HG03039 (cell line): ENCODE measurements at regions not wholly inside any gene's neighbourhood (a gene's known extent, or its start where the extent isn't known, plus 50 kb on each side); places are given as distances from the start of the nearest gene placed in this dataset.

Experiments used
- ATAC-seq: cut with Tn5 transposase; IDR thresholded peaks from one replicate; pipeline ENCODE4 v1.9.1; 2021; ENCODE audit warnings: mild to moderate bottlenecking, moderate library complexity; ENCODE audit not compliant: unreplicated experiment

DNA sequence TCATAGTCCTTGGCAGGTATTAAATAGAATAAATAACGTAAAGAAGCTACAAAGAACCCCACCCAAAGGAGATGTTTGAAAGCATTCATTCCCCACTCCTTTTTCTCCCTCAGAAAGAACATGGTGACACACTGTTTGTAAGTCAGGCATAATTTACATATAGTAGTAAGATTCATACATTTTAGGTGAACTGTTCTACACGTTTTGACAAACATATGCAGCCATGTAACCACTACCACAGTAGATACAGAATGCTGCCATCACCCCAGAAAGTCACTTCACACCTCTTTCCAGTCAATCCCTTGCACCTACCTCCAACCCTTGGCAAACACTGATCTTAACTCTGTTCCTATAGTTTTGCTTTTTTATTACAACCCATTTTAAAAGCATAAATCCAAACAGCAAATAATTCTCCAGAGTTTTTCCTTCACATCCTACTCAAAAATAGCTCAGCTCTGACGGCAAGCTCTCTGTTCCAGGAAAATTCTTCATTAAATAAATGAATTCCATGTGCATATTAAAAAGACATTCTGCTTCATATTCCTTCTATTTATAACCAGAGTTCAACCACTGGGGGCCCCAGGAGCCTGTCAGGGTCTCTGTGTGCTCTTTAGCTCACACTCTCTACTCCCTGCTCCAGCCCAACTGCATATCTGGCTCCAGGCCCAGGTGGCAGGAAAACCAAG lies 258.8 kb downstream of the PLPP3 start:
- no peak for ATAC-seq

DNA sequence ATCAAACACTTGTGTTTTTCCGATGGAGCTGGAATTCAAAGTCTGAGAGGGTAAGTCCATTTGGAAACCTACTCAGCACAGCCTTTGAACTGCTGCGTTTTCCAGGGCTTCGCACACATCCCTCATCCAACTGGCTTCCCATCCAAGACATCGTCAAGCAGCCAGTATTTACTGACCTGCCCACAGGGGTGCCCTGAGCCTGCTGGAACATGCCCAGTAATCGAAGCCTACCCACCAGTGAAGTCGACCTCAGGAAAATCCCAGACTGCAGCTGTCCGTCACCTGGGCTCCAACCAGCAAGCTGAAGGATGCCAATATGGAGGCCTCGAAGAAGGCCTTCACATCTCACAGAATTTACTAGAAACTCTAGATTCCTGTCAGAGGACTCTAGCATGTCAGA lies 261.6 kb downstream of the PLPP3 start:
- no peak for ATAC-seq

- ATAC-seq = no peak
Measured at GRCh38 chr1:56315293-56315942, 263.9 kb downstream of the PLPP3 start.

GRCh38 chr1:56313560-56313959 lies 265.8 kb downstream of the PLPP3 start:
- ATAC-seq = no peak

GRCh38 chr1:56311766-56312165 lies 267.6 kb downstream of the PLPP3 start:
- no peak for ATAC-seq

DNA sequence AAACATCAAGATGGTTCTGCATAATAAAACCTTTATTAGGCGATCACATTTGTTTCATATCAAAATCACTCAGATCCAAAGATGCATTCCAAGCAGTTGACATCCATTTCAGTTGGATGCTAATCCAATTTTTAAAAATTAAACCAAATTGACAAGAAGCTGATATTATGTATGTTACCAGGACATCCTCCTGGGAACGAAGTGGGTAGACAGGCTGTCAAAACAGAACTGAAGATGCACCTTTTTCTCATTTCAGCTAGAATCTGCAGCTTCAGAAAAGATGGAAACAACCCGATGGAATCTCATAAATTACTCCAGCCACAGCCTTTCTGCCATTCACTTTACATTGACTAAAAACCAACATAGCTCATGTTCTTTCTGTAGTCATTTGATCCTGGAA lies 268.4 kb downstream of the PLPP3 start:
- no peak for ATAC-seq

DNA sequence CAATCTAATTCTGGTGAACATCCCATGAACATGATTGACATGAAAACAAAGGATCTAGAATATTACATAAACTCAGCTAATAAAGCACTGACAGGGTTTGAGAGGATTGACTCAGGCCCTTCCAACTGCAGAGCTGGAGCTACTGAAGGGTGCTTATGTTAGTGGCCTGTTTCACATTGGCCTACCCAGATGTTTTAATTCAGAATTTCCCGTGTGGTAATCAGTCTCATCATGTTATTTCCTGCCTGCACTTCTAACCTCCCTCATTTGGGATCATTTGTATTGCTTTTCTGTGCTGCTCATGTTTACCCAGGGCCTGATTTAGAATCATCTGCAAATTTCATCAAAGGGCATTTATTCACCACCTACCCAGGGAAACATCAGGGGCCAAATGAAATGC lies 270.3 kb downstream of the PLPP3 start:
- ATAC-seq = no peak

- no peak for ATAC-seq
Measured at GRCh38 chr1:56304975-56305374, 274.4 kb downstream of the PLPP3 start.

DNA sequence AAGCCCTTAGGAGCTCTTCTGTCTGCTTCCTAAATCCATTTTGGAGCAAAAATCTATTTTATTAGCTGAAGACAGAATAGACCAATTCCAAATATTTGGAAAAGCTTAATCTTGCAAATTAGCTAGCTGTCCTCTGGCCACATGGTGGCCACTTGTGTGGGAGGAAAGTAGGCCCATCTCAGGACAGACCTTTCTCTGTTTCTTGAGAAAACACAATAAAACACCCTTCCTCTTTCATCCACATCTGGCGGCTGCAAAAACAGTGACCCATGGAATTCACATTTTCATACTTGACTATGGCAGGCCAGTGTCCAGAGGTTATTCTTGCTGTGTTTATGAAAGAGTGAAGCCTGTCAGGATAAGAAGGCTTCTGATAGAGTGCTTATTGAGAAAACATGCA lies 275.6 kb downstream of the PLPP3 start:
- no peak for ATAC-seq

DNA sequence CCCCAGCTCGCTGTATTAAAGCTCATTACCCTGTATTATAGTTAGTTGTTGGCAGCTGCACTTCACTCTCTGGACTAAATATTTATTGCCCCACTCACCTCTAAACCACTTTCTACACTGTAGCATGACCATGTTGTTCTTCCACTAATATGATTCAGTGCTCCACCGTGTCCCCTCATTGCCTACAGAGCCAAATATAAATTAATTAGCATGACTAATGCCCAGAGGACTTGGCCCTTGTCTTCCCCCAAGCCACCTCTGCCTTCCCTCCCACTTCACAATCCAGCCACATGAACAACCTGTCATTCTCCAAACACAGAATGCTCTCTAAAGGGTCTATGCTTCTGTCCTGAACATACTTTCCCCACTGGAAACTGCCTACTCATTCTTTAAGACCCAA lies 276.5 kb downstream of the PLPP3 start:
- ATAC-seq = no peak

DNA sequence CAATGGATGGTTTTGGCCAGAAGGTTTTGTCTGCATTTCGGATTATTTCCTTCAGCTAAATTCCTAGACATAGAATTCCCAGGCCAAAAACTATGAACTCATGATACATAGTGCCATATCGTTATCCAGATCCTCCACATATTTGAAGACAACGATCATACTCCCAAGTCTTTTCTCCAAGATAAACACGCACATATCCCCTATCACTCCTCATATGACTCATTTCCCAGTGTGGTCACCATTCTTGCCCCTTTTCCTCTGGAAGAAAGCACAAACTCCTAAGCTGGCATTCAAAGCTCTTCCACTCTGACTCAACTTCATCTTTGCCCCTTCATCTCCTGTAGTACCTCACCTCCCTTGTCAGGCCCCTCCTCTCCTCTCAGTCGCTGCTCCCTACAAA lies 277.6 kb downstream of the PLPP3 start:
- no peak for ATAC-seq

DNA sequence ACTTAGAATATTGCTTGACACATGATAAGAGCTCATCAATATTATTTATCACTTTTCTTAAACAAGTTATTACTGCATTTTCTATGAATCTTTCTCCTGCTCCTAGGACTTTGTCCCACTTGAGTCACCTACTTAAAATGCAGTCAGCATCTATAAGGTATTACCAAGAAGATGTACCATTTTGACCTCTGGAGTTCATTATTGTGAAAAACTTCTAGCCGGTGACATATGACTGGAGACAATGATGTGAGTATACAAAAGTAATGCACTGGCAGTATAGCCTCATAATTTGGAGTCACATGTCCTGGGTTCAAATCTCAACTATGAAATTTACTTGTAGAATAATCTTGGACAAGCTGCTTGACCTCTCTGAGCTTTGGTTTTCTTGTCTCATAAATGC lies 278.5 kb downstream of the PLPP3 start:
- no peak for ATAC-seq

DNA sequence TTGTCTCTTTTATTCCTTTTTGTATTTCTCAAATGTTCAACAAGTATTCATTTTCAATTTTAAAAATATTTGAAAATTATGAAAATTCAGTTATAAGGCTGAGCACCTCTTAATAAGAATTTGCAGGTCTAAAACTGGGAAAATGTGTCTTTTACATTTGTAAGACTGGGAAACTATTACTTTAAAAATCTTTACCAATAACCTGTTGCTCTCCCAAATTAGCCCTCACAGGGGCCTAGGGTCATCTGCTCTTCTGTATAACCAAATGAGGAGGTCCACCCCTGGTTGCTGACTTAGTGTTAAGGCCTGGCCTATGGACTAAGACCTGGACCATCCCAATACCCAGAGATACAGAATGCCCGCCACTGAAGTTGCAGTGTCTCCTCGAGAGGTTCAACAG lies 280.5 kb downstream of the PLPP3 start:
- ATAC-seq = no peak

- no peak for ATAC-seq
Measured at GRCh38 chr1:56297904-56298303, 281.5 kb downstream of the PLPP3 start.

GRCh38 chr1:56297208-56297607 lies 282.2 kb downstream of the PLPP3 start:
- no peak for ATAC-seq

GRCh38 chr1:56295949-56296929 lies 283.1 kb downstream of the PLPP3 start:
- ATAC-seq = no peak

GRCh38 chr1:56291374-56291919 lies 287.9 kb downstream of the PLPP3 start:
- ATAC-seq = no peak

GRCh38 chr1:56289260-56289659 lies 290.1 kb downstream of the PLPP3 start:
- ATAC-seq = no peak

GRCh38 chr1:56287721-56288120 lies 291.6 kb downstream of the PLPP3 start:
- ATAC-seq = no peak

DNA sequence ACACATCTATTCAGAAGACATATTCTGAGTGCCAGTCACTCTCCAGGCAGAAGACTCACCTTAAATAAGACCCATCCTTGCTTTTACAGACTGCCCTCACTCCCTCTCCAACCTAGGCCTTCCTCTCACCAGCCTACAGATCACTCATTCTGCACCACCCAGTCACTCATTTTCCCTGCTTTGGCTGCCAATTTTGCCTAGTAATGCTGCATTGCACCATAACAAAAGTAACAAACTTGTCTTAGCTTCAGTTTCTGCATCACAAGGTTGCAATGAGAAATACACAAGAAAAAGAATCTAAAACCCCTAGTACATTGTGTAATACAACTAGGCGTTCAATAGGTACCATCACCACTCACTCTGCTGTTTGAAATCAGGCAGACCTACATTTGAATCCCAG lies 292.4 kb downstream of the PLPP3 start:
- ATAC-seq = no peak

DNA sequence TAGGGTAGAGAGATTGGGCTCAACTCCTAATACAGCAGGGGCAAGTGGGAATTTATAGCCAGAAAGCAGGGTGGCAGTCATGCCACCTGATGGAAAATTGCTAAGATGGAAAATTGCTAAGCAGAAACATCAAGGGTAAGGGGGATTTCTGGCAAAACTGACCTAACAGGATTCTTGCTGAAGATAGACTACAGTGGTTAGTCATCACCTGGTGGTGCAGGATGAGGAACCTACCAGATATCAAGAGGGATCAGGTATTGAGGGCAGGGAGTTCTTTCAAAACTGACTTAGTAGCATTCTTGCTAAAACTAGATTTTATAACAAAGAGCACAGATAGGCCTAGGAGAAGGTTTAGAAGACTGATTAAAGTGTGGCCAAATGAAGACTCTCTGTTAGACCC lies 292.9 kb downstream of the PLPP3 start:
- ATAC-seq = no peak
